HEK293T (cell line): ENCODE measurements at regions not wholly inside any gene's neighbourhood (a gene's known extent, or its start where the extent isn't known, plus 50 kb on each side); places are given as distances from the start of the nearest gene placed in this dataset.

Experiments
- BHLHE40 ChIP-seq: fragments of 450-650 bp; IDR thresholded peaks from 2 replicates; pipeline ENCODE4 v1.6.1; 2016; ENCODE audit warnings: mild to moderate bottlenecking, moderate library complexity, borderline replicate concordance
- CTBP1 ChIP-seq: fragments of 450-650 bp; IDR thresholded peaks from 2 replicates; pipeline ENCODE4 v1.6.1; 2016; ENCODE audit warnings: borderline replicate concordance
- ELF4 ChIP-seq: fragments of 450-650 bp; IDR thresholded peaks from 2 replicates; pipeline ENCODE4 v1.6.1; 2017; ENCODE audit warnings: antibody characterized with exemption
- FOXK2 ChIP-seq: fragments of 450-650 bp; IDR thresholded peaks from 2 replicates; pipeline ENCODE4 v1.6.1; 2016; ENCODE audit warnings: mild to moderate bottlenecking
- FOXM1 ChIP-seq: fragments of 450-650 bp; IDR thresholded peaks from 2 replicates; pipeline ENCODE4 v1.6.1; 2017; ENCODE audit warnings: mild to moderate bottlenecking, borderline replicate concordance
- PKNOX1 ChIP-seq: fragments of 450-650 bp; IDR thresholded peaks from 2 replicates; pipeline ENCODE4 v1.6.1; 2016
- SP1 ChIP-seq: fragments of 450-650 bp; IDR thresholded peaks from 2 replicates; pipeline ENCODE4 v1.6.1; 2017
- SUZ12 ChIP-seq: fragments of 450-650 bp; IDR thresholded peaks from 2 replicates; pipeline ENCODE4 v1.6.1; 2016; ENCODE audit warnings: mild to moderate bottlenecking

DNA sequence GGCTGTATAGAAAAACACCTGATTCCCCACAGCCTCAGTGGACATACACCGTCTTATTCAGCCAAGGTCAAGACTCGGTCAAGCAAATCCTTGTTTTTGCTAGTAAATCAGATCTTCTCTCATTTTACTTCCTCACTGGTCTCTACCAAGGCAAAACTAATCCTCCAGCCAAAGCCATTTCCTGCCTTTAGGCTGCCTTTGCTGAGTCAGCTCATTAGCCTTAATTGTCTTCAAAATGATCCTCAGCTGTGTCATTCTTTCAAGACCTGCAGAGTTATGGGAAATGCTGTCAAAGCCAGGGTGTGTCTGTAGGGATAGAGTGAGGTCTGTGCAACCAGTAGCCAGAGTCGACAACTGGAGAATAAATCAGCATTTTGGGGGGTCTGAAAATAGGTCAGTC, 107.2 kb upstream of the FAM180A start:
- TF ChIP-seq SP1: no peak
- TF ChIP-seq SUZ12: no peak
- no peak for TF ChIP-seq FOXM1
- TF ChIP-seq BHLHE40: no peak
- no peak for TF ChIP-seq FOXK2
- no peak for TF ChIP-seq ELF4
- no peak for TF ChIP-seq CTBP1
- TF ChIP-seq PKNOX1: no peak
